ENCODE measurements at regions not wholly inside any gene's neighbourhood (a gene's known extent, or its start where the extent isn't known, plus 50 kb on each side); places are given as distances from the start of the nearest gene placed in this dataset.

GRCh38 chr11:15645201-15645600 is 530.5 kb downstream of the INSC start:
- H4K20me1 ChIP-seq (ENCODE audit: control insufficient read depth, insufficient read depth, insufficient read length): no peaks in the 10 kb centered on the region
- no peaks in the 10 kb centered on the region for H3K9me3 Mint-ChIP-seq
- no peak for TF ChIP-seq CTCF (conservative IDR thresholded peaks at IDR 0.05)
- DNase-seq: no peak
- no peaks in the 10 kb centered on the region for H3K9me3 ChIP-seq (ENCODE audit: control insufficient read depth, low read depth, low read length)
- H3K27ac ChIP-seq (ENCODE audit: insufficient read length, low read depth, low read length): no peak overlapping the region
- H3T11ph ChIP-seq (ENCODE audit: low read length): no peak overlapping the region
- no peak overlapping the region for H2AFZ ChIP-seq (ENCODE audit: low read length)
- no peaks in the 10 kb centered on the region for H3K36me3 Mint-ChIP-seq (ENCODE audit: insufficient read depth in 1 of 3, low read depth in 3 of 3)
- no peaks in the 10 kb centered on the region; the same call in 1 of the 2 replicates for H3K27me3 Mint-ChIP-seq (ENCODE audit: low read depth)
- no peak overlapping the region for H3K56ac ChIP-seq (ENCODE audit: insufficient read length, low read depth, low read length)
- peaks cover 0 to 3% of the 10 kb centered on the region in 2 experiments; a peak in 1 of 4 replicates for H3K4me1 Mint-ChIP-seq
- no peaks in the 10 kb centered on the region for H3K27me3 ChIP-seq (ENCODE audit: insufficient read depth, low read length)
- WGBS (ENCODE audit: extremely low coverage, insufficient read length, low lambda C conversion rate): no CpG with 5 or more reads among the region's 1 CpG
- H3K79me1 ChIP-seq (ENCODE audit: insufficient read depth, low read depth, low read length, poor library complexity, severe bottlenecking): no peaks in the 10 kb centered on the region
- H3K23me2 ChIP-seq (ENCODE audit: insufficient read length, low read depth, low read length, poor library complexity, severe bottlenecking): no peaks in the 10 kb centered on the region
- no peak overlapping the region for H3K23ac ChIP-seq (ENCODE audit: insufficient read length, low read depth, low read length)
- H2AK5ac ChIP-seq (ENCODE audit: insufficient read length, low read length): no peak overlapping the region
- H2BK12ac ChIP-seq (ENCODE audit: insufficient read length, low read depth, low read length): no peak overlapping the region
- H4K8ac ChIP-seq (replicated peaks; ENCODE audit: insufficient read length, low read depth, low read length): no peak overlapping the region
- H2BK15ac ChIP-seq (ENCODE audit: low read depth, low read length): no peak overlapping the region
- no peak overlapping the region for H2BK20ac ChIP-seq (ENCODE audit: low read depth, low read length, poor library complexity, severe bottlenecking)
- H3K4ac ChIP-seq (ENCODE audit: low read depth, low read length): no peak overlapping the region
- H3K9ac ChIP-seq (ENCODE audit: extremely low read depth, insufficient read length, low read length): no peak overlapping the region
- H3K4me2 ChIP-seq (ENCODE audit: insufficient read depth, insufficient read length, low read length): no peak overlapping the region
- no peak overlapping the region for H2BK120ac ChIP-seq (ENCODE audit: low read depth, low read length, poor library complexity, severe bottlenecking)
- no peak overlapping the region for H3K14ac ChIP-seq (ENCODE audit: insufficient read depth, low read length)
- H3K27ac Mint-ChIP-seq: no peak overlapping the region
- H4K91ac ChIP-seq (ENCODE audit: insufficient read length, low read depth, low read length): no peak overlapping the region
- no peaks in the 10 kb centered on the region for H3K79me2 ChIP-seq (ENCODE audit: insufficient read depth, low read length)
- no peaks in the 10 kb centered on the region for H3K4me1 ChIP-seq (ENCODE audit: insufficient read depth, low read length)
- H4K5ac ChIP-seq (ENCODE audit: insufficient read length, low read depth, low read length): no peak overlapping the region
- H3K18ac ChIP-seq (ENCODE audit: insufficient read length, low read depth, low read length): no peak overlapping the region
- no peak overlapping the region for H3K4me3 Mint-ChIP-seq
- H2BK5ac ChIP-seq (ENCODE audit: insufficient read length, low read length): no peak overlapping the region

Measured in H9 (cell line).